Osteoblast (primary cell): ENCODE measurements at regions not wholly inside any gene's neighbourhood (a gene's known extent, or its start where the extent isn't known, plus 50 kb on each side); places are given as distances from the start of the nearest gene placed in this dataset.
A peak's percentile ranks its signal among the peaks of the same experiment; 100 is the strongest.

Experiments used
- DNase-seq: peaks from one replicate; pipeline ENCODE4 v3.0.0; 2011; ENCODE audit warnings: low spot score, mixed read lengths; ENCODE audit not compliant: insufficient read length; ENCODE audit errors: missing footprints
- H2AFZ ChIP-seq: 2 replicates; pipeline ENCODE4 v1.6.0; 2011; ENCODE audit warnings: mild to moderate bottlenecking, low read length
- H3K27ac ChIP-seq: 2 replicates; pipeline ENCODE4 v1.5.1; 2011; ENCODE audit warnings: mild to moderate bottlenecking, low read depth, low read length, moderate library complexity
- H3K27me3 ChIP-seq: 2 replicates; pipeline ENCODE4 v1.6.0; 2012; ENCODE audit warnings: mild to moderate bottlenecking, control low read depth, inconsistent platforms, low read length, moderate library complexity; ENCODE audit not compliant: insufficient read depth
- H3K36me3 ChIP-seq: 2 replicates; pipeline ENCODE4 v1.5.1; 2011; ENCODE audit warnings: mild to moderate bottlenecking, low read length, control low read depth, moderate library complexity; ENCODE audit not compliant: insufficient read depth
- H3K4me1 ChIP-seq: 2 replicates; pipeline ENCODE4 v1.5.1; 2011; ENCODE audit warnings: mild to moderate bottlenecking, low read length, control low read depth, moderate library complexity; ENCODE audit not compliant: insufficient read depth
- H3K4me2 ChIP-seq: 2 replicates; pipeline ENCODE4 v1.6.0; 2011; ENCODE audit warnings: mild to moderate bottlenecking, low read length; ENCODE audit not compliant: insufficient read depth
- H3K4me3 ChIP-seq: fragments of 200-600 bp; sonication (generic); 3 replicates; pipeline ENCODE4 v1.5.1; 2012; ENCODE audit warnings: mild to moderate bottlenecking, low read length, inconsistent platforms; ENCODE audit not compliant: insufficient read depth
- H3K79me2 ChIP-seq: 2 replicates; pipeline ENCODE4 v1.6.0; 2012; ENCODE audit warnings: mild to moderate bottlenecking, low read length, control low read depth, inconsistent platforms; ENCODE audit not compliant: insufficient read depth
- H3K9me3 ChIP-seq: 2 replicates; pipeline ENCODE4 v1.5.1; 2011; ENCODE audit warnings: low read depth, low read length, control low read depth
- H4K20me1 ChIP-seq: 2 replicates; pipeline ENCODE4 v1.6.0; 2012; ENCODE audit warnings: mild to moderate bottlenecking, low read length, control low read depth; ENCODE audit not compliant: insufficient read depth
- CTCF ChIP-seq: IDR thresholded peaks from 2 replicates; pipeline ENCODE4 v1.5.1; 2011; ENCODE audit warnings: mild to moderate bottlenecking, low read depth, low read length, moderate library complexity; ENCODE audit errors: extremely low read depth

- H3K4me2 ChIP-seq: peak overlapping the region; percentile 62
- no peak for DNase-seq
- no peak overlapping the region for H3K27ac ChIP-seq
- no peaks in the 10 kb centered on the region for H4K20me1 ChIP-seq
- H3K79me2 ChIP-seq: no peaks in the 10 kb centered on the region
- H3K4me1 ChIP-seq: peaks cover 12% of the 10 kb centered on the region
- peak overlapping the region; percentile 91 for H2AFZ ChIP-seq
- no peaks in the 10 kb centered on the region for H3K36me3 ChIP-seq
- no peak for TF ChIP-seq CTCF
- H3K9me3 ChIP-seq: no peaks in the 10 kb centered on the region
- H3K4me3 ChIP-seq: no peak overlapping the region
- no peaks in the 10 kb centered on the region for H3K27me3 ChIP-seq
Measured at GRCh38 chr10:44311563-44312051, 73.3 kb downstream of the CXCL12 start.

GRCh38 chr10:44310762-44311562, 73.9 kb downstream of the CXCL12 start:
- no peaks in the 10 kb centered on the region for H3K27me3 ChIP-seq
- no peaks in the 10 kb centered on the region for H4K20me1 ChIP-seq
- peak overlapping the region; percentile 55 for H3K4me3 ChIP-seq
- peak overlapping the region; percentile 17 for H3K27ac ChIP-seq
- H3K36me3 ChIP-seq: no peaks in the 10 kb centered on the region
- DNase-seq: peak; percentile 96
- TF ChIP-seq CTCF: peak; percentile 76
- H3K4me2 ChIP-seq: peak overlapping the region; percentile 62
- H3K9me3 ChIP-seq: no peaks in the 10 kb centered on the region
- H3K79me2 ChIP-seq: no peaks in the 10 kb centered on the region
- H2AFZ ChIP-seq: peak overlapping the region; percentile 91
- H3K4me1 ChIP-seq: peaks cover 18% of the 10 kb centered on the region

- no peaks in the 10 kb centered on the region for H3K36me3 ChIP-seq
- peak overlapping the region; percentile 17 for H3K27ac ChIP-seq
- TF ChIP-seq CTCF: no peak
- H3K4me1 ChIP-seq: peaks cover 21% of the 10 kb centered on the region
- H3K4me3 ChIP-seq: no peak overlapping the region
- DNase-seq: peak; percentile 10
- H3K4me2 ChIP-seq: peak overlapping the region; percentile 62
- H4K20me1 ChIP-seq: no peaks in the 10 kb centered on the region
- peak overlapping the region; percentile 91 for H2AFZ ChIP-seq
- no peaks in the 10 kb centered on the region for H3K9me3 ChIP-seq
- H3K27me3 ChIP-seq: no peaks in the 10 kb centered on the region
- H3K79me2 ChIP-seq: no peaks in the 10 kb centered on the region
Measured at GRCh38 chr10:44309939-44310761, 74.7 kb downstream of the CXCL12 start.

- DNase-seq: peak; percentile 31
- Histone ChIP-seq H2AFZ (no peak overlapping the region), H3K27ac (no peak overlapping the region), H3K79me2 (no peaks in the 10 kb centered on the region), H3K4me2 (no peak overlapping the region), H3K4me1 (peaks cover 21% of the 10 kb centered on the region), H3K4me3 (no peak overlapping the region), H3K36me3 (no peaks in the 10 kb centered on the region), H3K27me3 (no peaks in the 10 kb centered on the region), H4K20me1 (no peaks in the 10 kb centered on the region), H3K9me3 (no peaks in the 10 kb centered on the region)
- no peak for TF ChIP-seq CTCF
Measured at GRCh38 chr10:44309361-44309760, 75.5 kb downstream of the CXCL12 start.
